ENCODE measurements at regions not wholly inside any gene's neighbourhood (a gene's known extent, or its start where the extent isn't known, plus 50 kb on each side); places are given as distances from the start of the nearest gene placed in this dataset.
"Not testable (repeated sequence)": the region's sequence is repeated elsewhere in the genome, so short reads cannot be mapped to it uniquely, and the experiment has no call there.

GRCh38 chr13:95391362-95391761 is 90.1 kb upstream of the ABCC4 start:
- no peak for DNase-seq

GRCh38 chr13:95391785-95392184 is 90.5 kb upstream of the ABCC4 start:
- no peak for DNase-seq

- DNase-seq: no peak
Observed at GRCh38 chr13:95392597-95392996, 91.3 kb upstream of the ABCC4 start.

GRCh38 chr13:95403349-95404140 is 102.3 kb upstream of the ABCC4 start:
- DNase-seq: no peak

GRCh38 chr13:95404141-95404882 is 103.1 kb upstream of the ABCC4 start:
- DNase-seq: peak; percentile 73

GRCh38 chr13:95406176-95406575 is 104.9 kb upstream of the ABCC4 start:
- no peak for DNase-seq

GRCh38 chr13:95411428-95412040 is 110.3 kb upstream of the ABCC4 start:
- no peak for DNase-seq

GRCh38 chr13:95418946-95419345 is 117.7 kb upstream of the ABCC4 start:
- DNase-seq: no peak

GRCh38 chr13:95420501-95420900 is 119.2 kb upstream of the ABCC4 start:
- no peak for DNase-seq

- no peak for DNase-seq
Observed at GRCh38 chr13:95426631-95427030, 125.4 kb upstream of the ABCC4 start.

GRCh38 chr13:95430525-95430924 is 122.0 kb upstream of the CLDN10 start:
- not testable (repeated sequence) for DNase-seq

- no peak for DNase-seq
Observed at GRCh38 chr13:95432141-95432540, 120.4 kb upstream of the CLDN10 start.

- no peak for DNase-seq
Observed at GRCh38 chr13:95433537-95433936, 119.0 kb upstream of the CLDN10 start.

- DNase-seq: no peak
Observed at GRCh38 chr13:95434111-95434510, 118.4 kb upstream of the CLDN10 start.

- no peak for DNase-seq
Observed at GRCh38 chr13:95437561-95437960, 115.0 kb upstream of the CLDN10 start.

- DNase-seq: no peak
Observed at GRCh38 chr13:95438297-95438696, 114.2 kb upstream of the CLDN10 start.

- DNase-seq: no peak
Observed at GRCh38 chr13:95440441-95441088, 112.0 kb upstream of the CLDN10 start.

- DNase-seq: no peak
Observed at GRCh38 chr13:95441326-95441725, 111.2 kb upstream of the CLDN10 start.

GRCh38 chr13:95444006-95444730 is 108.4 kb upstream of the CLDN10 start:
- no peak for DNase-seq

- DNase-seq: no peak
Observed at GRCh38 chr13:95445131-95445530, 107.4 kb upstream of the CLDN10 start.

GRCh38 chr13:95447814-95448213 is 104.7 kb upstream of the CLDN10 start:
- no peak for DNase-seq

GRCh38 chr13:95451656-95452055 is 100.9 kb upstream of the CLDN10 start:
- DNase-seq: no peak
